ENCODE measurements at regions not wholly inside any gene's neighbourhood (a gene's known extent, or its start where the extent isn't known, plus 50 kb on each side); places are given as distances from the start of the nearest gene placed in this dataset.

GRCh38 chr2:173511357-173511756 lies 156.7 kb downstream of the CDCA7 start:
- TF ChIP-seq CTCF (IDR thresholded peaks at IDR 0.05): no peak
- no peak for TF ChIP-seq ZNF423 (CRISPR knock-in tag; IDR thresholded peaks at IDR 0.05)
- TF ChIP-seq FOXJ3 (CRISPR knock-in tag; IDR thresholded peaks at IDR 0.05; ENCODE audit: borderline replicate concordance): no peak
- no peak for TF ChIP-seq ATF2 (CRISPR knock-in tag; IDR thresholded peaks at IDR 0.05; ENCODE audit: borderline replicate concordance, low read depth)
- TF ChIP-seq ZNF425 (CRISPR knock-in tag; conservative IDR thresholded peaks at IDR 0.05): no peak
- TF ChIP-seq ZBTB21 (CRISPR knock-in tag; IDR thresholded peaks at IDR 0.05; ENCODE audit: borderline replicate concordance): no peak
- TF ChIP-seq ATF3 (CRISPR knock-in tag; conservative IDR thresholded peaks at IDR 0.05): no peak
- TF ChIP-seq ATF1 (CRISPR knock-in tag; IDR thresholded peaks at IDR 0.05): no peak
- no peak for TF ChIP-seq MXD4 (CRISPR knock-in tag; IDR thresholded peaks at IDR 0.05; ENCODE audit: borderline replicate concordance)
- no peak for TF ChIP-seq IRF1 (CRISPR knock-in tag; IDR thresholded peaks at IDR 0.05)
- TF ChIP-seq MAX (CRISPR knock-in tag; IDR thresholded peaks at IDR 0.05): no peak
- no peak for TF ChIP-seq TEAD4 (CRISPR knock-in tag; IDR thresholded peaks at IDR 0.05)
- TF ChIP-seq RORB (CRISPR knock-in tag; IDR thresholded peaks at IDR 0.05): no peak
- no peak for TF ChIP-seq NR2C2 (CRISPR knock-in tag; IDR thresholded peaks at IDR 0.05)

Measured in WTC11 (cell line).